Activated CD4-positive, alpha-beta T cell treated with anti-CD3 and anti-CD28 coated beads, Interleukin-2, Interleukin-4, amounts not matched to agents 100 ng/mL and 50 ng/mL, durations not matched to agents 16 hours and 8 hours (primary cell): ENCODE measurements at regions not wholly inside any gene's neighbourhood (a gene's known extent, or its start where the extent isn't known, plus 50 kb on each side); places are given as distances from the start of the nearest gene placed in this dataset.
"Not testable (repeated sequence)": the region's sequence is repeated elsewhere in the genome, so short reads cannot be mapped to it uniquely, and the experiment has no call there.

Source experiments
- DNase-seq: peaks from one replicate; pipeline ENCODE4 v3.0.0-alpha.2; 2020; ENCODE audit warnings: low spot score

DNA sequence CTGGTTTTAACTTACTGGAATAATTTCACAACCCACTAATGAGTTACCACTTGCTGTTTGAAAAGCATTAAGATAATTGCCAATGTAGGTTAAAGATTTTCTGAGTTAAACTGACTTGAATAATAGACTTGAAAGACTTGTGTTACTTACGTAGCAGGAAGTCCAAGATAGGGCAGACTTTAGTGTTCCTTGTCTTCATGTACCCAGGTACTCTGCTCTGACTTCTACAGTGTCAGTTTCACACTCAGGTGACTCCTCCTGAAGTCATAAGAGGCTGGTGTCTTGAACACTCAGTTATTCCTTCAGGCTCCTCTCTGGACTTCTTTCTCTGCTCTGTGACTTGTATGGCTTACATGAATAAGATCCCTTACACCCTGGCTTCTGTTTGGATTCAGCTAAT lies 76.3 kb upstream of the SGK1 start:
- DNase-seq: no peak

GRCh38 chr6:134391205-134391604 lies 73.3 kb upstream of the SGK1 start:
- DNase-seq: no peak

DNA sequence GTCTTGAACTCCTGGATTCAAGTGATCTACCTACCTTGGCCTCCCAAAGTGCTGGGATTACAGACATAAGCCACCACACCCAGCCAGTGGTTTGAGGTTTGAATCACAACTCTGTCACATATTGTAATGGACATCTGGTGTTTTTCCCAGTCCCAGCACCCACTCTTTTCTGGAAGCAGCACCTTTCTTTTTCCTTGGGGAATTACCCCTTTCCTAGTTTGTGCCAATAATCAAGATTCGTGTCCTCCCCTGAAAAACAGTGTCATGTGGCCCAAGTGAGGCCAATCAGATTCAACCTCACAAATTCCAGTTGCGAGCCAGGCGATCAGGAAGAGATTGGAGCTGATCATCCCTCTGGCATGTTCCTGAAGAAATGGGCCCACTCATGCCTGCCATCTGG lies 71.7 kb upstream of the SGK1 start:
- DNase-seq: no peak

DNA sequence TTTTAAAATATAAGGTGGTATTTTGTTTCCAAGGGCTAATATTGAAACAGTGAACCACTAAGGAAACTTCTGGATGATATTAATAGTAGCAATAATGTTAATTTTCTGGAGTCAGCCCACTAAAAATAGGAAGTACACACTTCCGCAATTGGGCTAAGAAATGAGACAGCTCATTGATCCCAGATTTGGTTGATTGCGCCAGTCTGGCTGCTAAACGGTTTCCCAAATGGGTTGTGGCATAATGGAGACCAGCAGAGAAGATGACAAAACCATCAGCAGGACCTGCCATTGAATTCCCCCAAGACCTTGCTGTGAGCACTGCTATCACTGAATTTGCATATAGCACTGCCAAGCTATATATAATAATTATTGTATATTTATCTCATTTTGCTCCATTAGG lies 71.2 kb upstream of the SGK1 start:
- no peak for DNase-seq

DNA sequence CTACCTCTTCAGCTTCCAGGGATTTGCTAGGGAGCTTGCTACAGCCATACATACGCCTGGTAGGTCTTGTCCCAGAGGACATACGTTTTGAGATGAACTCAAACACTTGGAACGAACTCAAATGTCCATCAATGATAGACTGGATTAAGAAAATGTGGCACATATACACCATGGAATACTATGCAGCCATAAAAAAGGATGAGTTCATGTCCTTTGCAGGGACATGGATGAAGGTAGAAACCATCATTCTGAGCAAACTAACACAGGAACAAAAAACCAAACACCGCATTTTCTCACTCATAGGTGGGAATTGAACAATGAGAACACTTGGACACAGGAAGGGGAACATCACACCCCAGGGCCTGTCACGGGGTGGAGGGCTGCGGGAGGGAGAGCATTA lies 68.6 kb upstream of the SGK1 start:
- DNase-seq: not testable (repeated sequence)

- DNase-seq: no peak
These were observed 64.0 kb upstream of the SGK1 start for GRCh38 chr6:134381959-134382358.

- DNase-seq: no peak
These were observed 61.7 kb upstream of the SGK1 start for GRCh38 chr6:134379599-134379998.

GRCh38 chr6:134379076-134379475 lies 61.2 kb upstream of the SGK1 start:
- peak; percentile 60 for DNase-seq

DNA sequence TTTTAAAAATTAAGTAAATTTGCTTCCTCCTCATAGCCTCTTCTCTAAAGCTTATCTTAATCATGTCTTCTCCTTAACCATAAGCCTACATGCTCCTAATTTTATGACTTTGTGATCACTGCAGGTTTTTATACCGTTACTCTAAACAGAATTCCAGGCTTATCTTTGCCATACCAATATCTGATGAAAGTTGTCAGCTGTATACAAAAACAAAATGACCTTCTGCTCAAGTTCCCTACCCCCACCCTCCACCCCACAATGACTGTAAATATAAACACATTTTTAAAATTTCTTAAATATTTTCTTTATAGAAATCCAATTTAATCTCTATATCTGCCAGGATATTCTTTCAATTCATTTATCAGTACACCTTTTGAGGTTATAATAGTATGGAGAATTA lies 60.5 kb upstream of the SGK1 start:
- DNase-seq: no peak

DNA sequence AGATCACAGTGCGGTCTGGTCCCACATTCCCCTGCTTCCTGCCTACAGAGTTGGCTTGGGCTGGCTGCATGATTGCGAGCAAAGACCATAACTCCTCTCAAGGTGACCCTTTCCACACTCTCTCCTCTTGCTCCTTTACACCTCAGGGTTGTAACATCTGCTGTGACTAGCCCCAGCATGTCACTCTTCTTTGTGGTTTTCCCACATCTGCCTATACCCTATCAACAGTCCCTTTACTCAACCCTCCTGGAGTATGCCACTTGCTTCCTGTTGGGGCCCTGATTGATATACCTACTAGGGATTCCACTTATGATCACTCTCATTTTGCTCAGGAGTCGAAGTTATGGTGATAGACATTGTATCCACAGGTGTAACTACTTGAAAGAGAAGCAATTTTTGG lies 58.9 kb upstream of the SGK1 start:
- DNase-seq: no peak

- no peak for DNase-seq
These were observed 57.3 kb upstream of the SGK1 start for GRCh38 chr6:134375220-134375580.

- DNase-seq: no peak
These were observed 56.7 kb upstream of the SGK1 start for GRCh38 chr6:134374491-134375219.

DNA sequence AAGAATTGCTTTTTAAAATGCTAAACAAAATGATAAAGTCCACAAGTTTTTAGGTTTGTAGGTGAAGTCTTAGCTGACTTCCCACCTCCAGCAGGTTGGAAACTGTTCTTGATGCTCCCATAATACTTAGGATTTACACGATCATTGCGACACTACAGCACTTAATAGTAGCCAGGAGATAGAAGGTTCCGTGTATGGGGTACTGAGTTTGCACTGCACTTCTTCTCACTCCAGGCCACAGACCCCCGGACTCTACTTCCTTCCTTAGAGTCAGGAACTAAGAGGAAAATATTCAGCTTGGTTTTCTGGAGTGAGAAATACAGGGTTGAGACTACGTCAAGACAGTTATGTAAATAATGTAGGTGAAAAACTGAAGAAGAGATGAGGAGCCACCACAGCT lies 56.1 kb upstream of the SGK1 start:
- no peak for DNase-seq

- DNase-seq: peak; percentile 72
These were observed 55.5 kb upstream of the SGK1 start for GRCh38 chr6:134373282-134373922.

- DNase-seq: no peak
These were observed 54.8 kb upstream of the SGK1 start for GRCh38 chr6:134372603-134373281.

- DNase-seq: no peak
These were observed 50.8 kb upstream of the SGK1 start for GRCh38 chr6:134368670-134369069.
